Effector memory CD8-positive, alpha-beta T cell (primary cell): ENCODE measurements at regions not wholly inside any gene's neighbourhood (a gene's known extent, or its start where the extent isn't known, plus 50 kb on each side); places are given as distances from the start of the nearest gene placed in this dataset.
"Not testable (repeated sequence)": the region's sequence is repeated elsewhere in the genome, so short reads cannot be mapped to it uniquely, and the experiment has no call there.

Experiments
- ATAC-seq: fragments of 150-1000 bp; cut with Tn5 transposase; replicated peaks from 2 replicates; pipeline ENCODE4 v1.10.0; 2021; ENCODE audit warnings: mild to moderate bottlenecking, moderate library complexity
- DNase-seq, 3 experiments: peaks; one replicate each; pipeline ENCODE4 v3.0.0; 2021
- H3K27ac Mint-ChIP-seq, 2 donors: one replicate each; pipeline ENCODE4 v1.8.0; 2022; ENCODE audit warnings: mild to moderate bottlenecking in 2 of 2, mixed read lengths in 2 of 2, moderate library complexity in 2 of 2
- H3K27me3 Mint-ChIP-seq, 2 donors: one replicate each; pipeline ENCODE4 v1.8.0; 2022; ENCODE audit warnings: mixed read lengths in 2 of 2
- H3K36me3 Mint-ChIP-seq: one replicate; pipeline ENCODE4 v1.8.0; 2022; ENCODE audit warnings: mild to moderate bottlenecking, moderate library complexity, mixed read lengths; ENCODE audit not compliant: insufficient read depth
- H3K4me1 Mint-ChIP-seq, 2 donors: one replicate each; pipeline ENCODE4 v1.8.0; 2022; ENCODE audit warnings: low read depth in 2 of 2, mixed read lengths in 2 of 2
- H3K4me3 Mint-ChIP-seq, 2 donors: one replicate each; pipeline ENCODE4 v1.8.0; 2022; ENCODE audit warnings: mild to moderate bottlenecking in 2 of 2, mixed read lengths in 2 of 2, moderate library complexity in 2 of 2
- H3K9me3 Mint-ChIP-seq, 2 donors: one replicate each; pipeline ENCODE4 v1.8.0; 2022; ENCODE audit warnings: mixed read lengths in 2 of 2

DNA sequence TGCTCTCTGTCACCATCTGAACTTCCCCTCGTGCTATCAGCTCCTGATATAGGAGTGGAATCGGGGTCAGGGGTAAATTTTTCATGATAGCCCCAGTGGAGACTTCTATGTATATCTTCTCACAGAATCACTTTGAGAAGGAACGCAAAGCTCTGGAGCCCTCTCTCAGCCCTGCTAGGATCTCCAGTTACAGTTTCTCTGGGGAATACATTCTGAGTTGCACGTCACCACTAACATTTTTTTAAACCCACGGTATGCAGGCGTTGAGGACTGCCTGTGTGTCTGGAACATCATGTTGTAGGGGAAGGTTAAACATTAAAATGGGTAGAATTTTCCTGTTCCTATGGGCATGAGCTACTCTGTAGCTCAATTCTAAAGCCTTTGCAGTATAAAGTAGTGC is 116.4 kb upstream of the FAM78B start:
- H3K9me3 Mint-ChIP-seq: peaks cover 0 to 13% of the 10 kb centered on the region in 2 donors
- H3K4me3 Mint-ChIP-seq: no peak overlapping the region
- H3K4me1 Mint-ChIP-seq: no peaks in the 10 kb centered on the region
- H3K27ac Mint-ChIP-seq: no peak overlapping the region
- DNase-seq: no peak
- ATAC-seq: no peak
- H3K27me3 Mint-ChIP-seq: no peaks in the 10 kb centered on the region
- H3K36me3 Mint-ChIP-seq: no peaks in the 10 kb centered on the region

- Mint-ChIP-seq H3K9me3 (peaks cover 0 to 9% of the 10 kb centered on the region in 2 donors), H3K27me3 (no peaks in the 10 kb centered on the region), H3K36me3 (no peaks in the 10 kb centered on the region), H3K4me3 (no peak overlapping the region), H3K4me1 (no peaks in the 10 kb centered on the region), H3K27ac (no peak overlapping the region)
- no peak for DNase-seq
- ATAC-seq: no peak
Measured at GRCh38 chr1:166283600-166283999, 116.8 kb upstream of the FAM78B start.

- Mint-ChIP-seq H3K27me3 (peaks cover 0 to 7% of the 10 kb centered on the region in 2 donors), H3K27ac (no peak overlapping the region), H3K4me1 (no peaks in the 10 kb centered on the region), H3K9me3 (peaks cover 0 to 5% of the 10 kb centered on the region in 2 donors), H3K36me3 (no peaks in the 10 kb centered on the region), H3K4me3 (no peak overlapping the region)
- DNase-seq (no peak), ATAC-seq (no peak)
Measured at GRCh38 chr1:166289309-166290050, 122.7 kb upstream of the FAM78B start.

GRCh38 chr1:166295656-166296055 is 128.9 kb upstream of the FAM78B start:
- Mint-ChIP-seq H3K4me3 (no peak overlapping the region), H3K27me3 (no peaks in the 10 kb centered on the region), H3K36me3 (no peaks in the 10 kb centered on the region), H3K9me3 (peaks cover 0 to 4% of the 10 kb centered on the region in 2 donors), H3K27ac (no peak overlapping the region), H3K4me1 (no peaks in the 10 kb centered on the region)
- ATAC-seq: no peak
- DNase-seq: no peak

DNA sequence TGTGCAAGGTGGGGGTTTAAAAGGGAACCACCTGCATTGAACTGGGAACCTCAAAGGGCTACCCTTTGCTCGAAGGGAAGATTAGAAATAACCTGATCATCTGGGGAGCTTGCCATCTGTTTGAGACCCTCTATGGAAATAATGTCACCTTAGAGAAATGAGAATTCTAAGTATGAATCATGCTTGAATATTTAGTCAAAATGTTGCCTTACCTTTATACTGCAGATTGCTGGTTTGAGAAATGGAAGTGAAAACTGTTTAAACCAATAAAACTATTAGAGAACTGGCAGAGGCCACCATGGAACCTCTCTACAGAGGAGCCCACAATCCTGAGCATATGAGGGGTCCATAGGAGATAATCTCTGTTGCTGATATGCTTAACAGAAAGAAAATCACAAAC is 131.2 kb upstream of the FAM78B start:
- H3K27ac Mint-ChIP-seq: no peak overlapping the region
- H3K4me3 Mint-ChIP-seq: no peak overlapping the region
- H3K36me3 Mint-ChIP-seq: no peaks in the 10 kb centered on the region
- H3K9me3 Mint-ChIP-seq: peaks cover 0 to 4% of the 10 kb centered on the region in 2 donors
- no peaks in the 10 kb centered on the region for H3K4me1 Mint-ChIP-seq
- DNase-seq: no peak
- peaks cover 0 to 9% of the 10 kb centered on the region in 2 donors for H3K27me3 Mint-ChIP-seq
- no peak for ATAC-seq

DNA sequence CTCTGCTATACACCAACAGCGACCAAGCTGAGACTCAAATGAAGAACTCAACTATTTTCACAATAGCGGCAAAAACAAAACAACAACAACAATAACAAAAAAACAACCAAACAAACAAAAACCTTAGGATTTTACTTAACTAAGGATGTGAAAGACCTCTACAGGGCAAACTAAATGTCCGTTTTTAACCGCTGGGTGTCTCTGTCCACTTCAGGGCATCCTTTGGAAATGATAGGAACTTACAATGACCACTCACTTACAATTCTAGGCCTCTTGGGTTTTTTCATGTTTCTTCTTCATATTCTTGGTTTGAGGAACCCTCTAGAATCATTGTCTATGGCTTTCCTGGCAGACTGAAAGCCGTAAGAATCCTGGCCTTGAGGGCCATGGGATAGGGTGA is 134.0 kb upstream of the FAM78B start:
- Mint-ChIP-seq H3K27ac (no peak overlapping the region), H3K9me3 (peaks cover 4 to 9% of the 10 kb centered on the region in 2 donors), H3K27me3 (peaks cover 0 to 9% of the 10 kb centered on the region in 2 donors), H3K4me3 (no peak overlapping the region), H3K36me3 (no peaks in the 10 kb centered on the region), H3K4me1 (no peaks in the 10 kb centered on the region)
- DNase-seq (no peak), ATAC-seq (no peak)

- no peak for ATAC-seq
- H3K9me3 Mint-ChIP-seq: peaks cover 2 to 12% of the 10 kb centered on the region in 2 donors
- H3K27ac Mint-ChIP-seq: no peak overlapping the region
- H3K4me1 Mint-ChIP-seq: no peaks in the 10 kb centered on the region
- no peak overlapping the region for H3K4me3 Mint-ChIP-seq
- H3K36me3 Mint-ChIP-seq: no peaks in the 10 kb centered on the region
- DNase-seq: no peak
- peaks cover 0 to 9% of the 10 kb centered on the region in 2 donors for H3K27me3 Mint-ChIP-seq
Measured at GRCh38 chr1:166302989-166303758, 136.4 kb upstream of the FAM78B start.

GRCh38 chr1:166304131-166304530 is 137.3 kb upstream of the FAM78B start:
- H3K36me3 Mint-ChIP-seq: no peaks in the 10 kb centered on the region
- H3K4me1 Mint-ChIP-seq: no peaks in the 10 kb centered on the region
- DNase-seq: no peak
- no peak overlapping the region for H3K4me3 Mint-ChIP-seq
- H3K27ac Mint-ChIP-seq: no peak overlapping the region
- H3K9me3 Mint-ChIP-seq: peaks cover 2 to 12% of the 10 kb centered on the region in 2 donors
- peaks cover 0 to 9% of the 10 kb centered on the region in 2 donors for H3K27me3 Mint-ChIP-seq
- ATAC-seq: no peak

DNA sequence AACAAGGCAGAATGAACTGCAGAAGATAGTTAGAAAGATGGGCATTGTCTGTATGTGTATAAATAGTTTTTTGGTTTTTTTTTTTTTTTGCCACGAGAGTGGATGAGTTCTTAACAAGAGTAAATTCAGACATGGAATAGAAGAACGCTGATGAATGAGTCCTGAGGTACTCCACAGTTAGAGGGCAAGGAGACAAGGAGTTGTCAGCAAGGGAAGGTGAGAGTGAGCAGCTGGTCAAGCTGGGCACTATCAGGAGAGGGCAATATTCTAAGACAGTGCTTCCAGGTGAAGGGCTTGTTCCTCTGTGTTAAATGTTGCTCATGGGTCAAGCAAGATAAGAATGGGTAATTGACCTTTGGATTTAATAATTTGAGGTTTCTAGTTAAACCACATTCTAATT is 138.6 kb upstream of the FAM78B start:
- H3K9me3 Mint-ChIP-seq: peaks cover under 1 to 12% of the 10 kb centered on the region in 2 donors
- ATAC-seq (no peak), DNase-seq (no peak)
- H3K36me3 Mint-ChIP-seq: no peaks in the 10 kb centered on the region
- no peak overlapping the region for H3K27ac Mint-ChIP-seq
- H3K4me1 Mint-ChIP-seq: no peaks in the 10 kb centered on the region
- peaks cover 0 to 9% of the 10 kb centered on the region in 2 donors for H3K27me3 Mint-ChIP-seq
- no peak overlapping the region for H3K4me3 Mint-ChIP-seq

GRCh38 chr1:166307261-166308188 is 140.7 kb upstream of the FAM78B start:
- Mint-ChIP-seq H3K27ac (no peak overlapping the region), H3K9me3 (peaks cover 0 to 12% of the 10 kb centered on the region in 2 donors), H3K4me3 (no peak overlapping the region), H3K4me1 (no peaks in the 10 kb centered on the region), H3K36me3 (no peaks in the 10 kb centered on the region), H3K27me3 (no peaks in the 10 kb centered on the region)
- DNase-seq: no peak
- ATAC-seq: no peak

DNA sequence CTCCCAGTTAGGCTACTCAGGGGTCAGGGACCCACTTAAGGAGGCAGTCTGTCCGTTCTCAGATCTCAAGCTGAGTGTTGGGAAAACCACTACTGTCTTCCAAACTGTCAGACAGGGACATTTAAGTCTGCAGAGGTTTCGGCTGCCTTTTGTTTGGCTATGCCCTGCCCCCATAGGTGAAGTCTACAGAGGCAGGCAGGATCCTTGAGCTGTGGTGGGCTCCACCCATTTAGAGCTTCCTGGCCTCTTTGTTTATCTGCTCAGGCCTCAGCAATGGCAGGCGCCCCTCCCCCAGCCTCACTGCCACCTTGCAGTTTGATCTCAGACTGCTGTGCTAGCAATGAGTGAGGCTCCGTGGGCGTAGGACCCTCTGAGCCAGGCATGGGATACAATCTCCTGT is 149.5 kb upstream of the FAM78B start:
- ATAC-seq, H3K27ac Mint-ChIP-seq, H3K9me3 Mint-ChIP-seq, H3K4me1 Mint-ChIP-seq, H3K4me3 Mint-ChIP-seq, H3K36me3 Mint-ChIP-seq, H3K27me3 Mint-ChIP-seq, DNase-seq: not testable (repeated sequence)

GRCh38 chr1:166322470-166322869 is 155.7 kb upstream of the FAM78B start:
- Mint-ChIP-seq H3K4me3 (no peak overlapping the region), H3K36me3 (no peaks in the 10 kb centered on the region), H3K4me1 (no peaks in the 10 kb centered on the region), H3K27me3 (peaks cover 10 to 12% of the 10 kb centered on the region in 2 donors), H3K9me3 (peaks cover 0 to 2% of the 10 kb centered on the region in 2 donors), H3K27ac (no peak overlapping the region)
- DNase-seq: no peak
- ATAC-seq: no peak

DNA sequence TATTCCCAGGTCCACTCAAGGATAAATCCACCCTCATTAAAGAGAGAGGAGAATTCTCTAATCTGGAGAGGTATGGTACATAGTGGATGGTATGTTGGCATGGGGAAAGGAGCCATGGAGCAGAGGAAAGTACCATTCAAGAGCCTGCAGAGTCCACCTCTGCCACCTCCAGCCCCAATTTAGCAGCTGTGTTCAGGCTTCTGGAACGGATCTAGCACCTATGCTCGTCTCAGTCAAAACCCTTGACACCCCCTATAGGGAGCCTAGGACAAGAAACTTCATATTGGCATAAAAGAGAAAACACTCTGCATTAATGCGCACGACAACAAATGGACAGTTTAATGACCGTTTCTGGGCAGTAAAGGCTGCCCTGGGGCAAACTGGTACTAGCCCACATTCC is 161.1 kb upstream of the FAM78B start:
- no peak for DNase-seq
- Mint-ChIP-seq H3K27ac (no peak overlapping the region), H3K9me3 (no peaks in the 10 kb centered on the region), H3K4me3 (no peak overlapping the region), H3K4me1 (no peaks in the 10 kb centered on the region), H3K27me3 (peaks cover 10 to 12% of the 10 kb centered on the region in 2 donors), H3K36me3 (no peaks in the 10 kb centered on the region)
- ATAC-seq: no peak
